ENCODE measurements at regions not wholly inside any gene's neighbourhood (a gene's known extent, or its start where the extent isn't known, plus 50 kb on each side); places are given as distances from the start of the nearest gene placed in this dataset.
"Not testable (repeated sequence)": the region's sequence is repeated elsewhere in the genome, so short reads cannot be mapped to it uniquely, and the experiment has no call there.

GRCh38 chr3:89923921-89924610 lies 816.6 kb downstream of the EPHA3 start:
- H3K4me1 ChIP-seq (ENCODE audit: low read depth, poor library complexity, severe bottlenecking): no peaks in the 10 kb centered on the region
- TF ChIP-seq CTCF (conservative IDR thresholded peaks at IDR 0.05; ENCODE audit: low read depth, low read length): no peak
- H3K4me3 ChIP-seq (IDR thresholded peaks at IDR 0.05; ENCODE audit: insufficient read depth, low read depth, low read length): no peak overlapping the region
- no peak overlapping the region for H3K4me2 ChIP-seq
- no peak overlapping the region for H3K9ac ChIP-seq
- no peaks in the 10 kb centered on the region for H3K27me3 ChIP-seq (ENCODE audit: insufficient read depth, low read depth)
- no peaks in the 10 kb centered on the region for H3K36me3 ChIP-seq (ENCODE audit: insufficient read depth)
- no peaks in the 10 kb centered on the region for H3K79me2 ChIP-seq (ENCODE audit: insufficient read depth, low read depth)
- no peak overlapping the region for H2AFZ ChIP-seq (ENCODE audit: low read depth)
- H3K27ac ChIP-seq: no peak overlapping the region
- no peaks in the 10 kb centered on the region for H4K20me1 ChIP-seq (ENCODE audit: insufficient read depth)

DNA sequence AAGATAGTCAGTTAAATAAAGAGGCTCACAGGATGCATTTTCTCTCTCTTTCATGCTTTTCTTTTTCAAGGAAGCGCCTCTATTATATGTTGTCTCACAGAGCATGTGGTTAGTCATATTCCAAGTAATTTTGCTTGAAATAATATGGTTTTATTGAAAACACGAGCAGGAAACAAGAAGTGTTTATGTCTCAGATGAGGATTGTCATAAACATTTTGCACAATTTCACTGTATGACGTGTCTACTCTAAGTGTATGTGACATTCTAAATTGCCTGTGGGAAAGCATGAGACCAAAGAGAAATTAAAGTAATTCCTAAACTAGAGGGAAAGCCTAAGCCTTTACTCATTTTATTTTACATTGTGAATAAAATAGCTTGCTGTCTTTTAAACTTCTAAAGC lies 818.6 kb downstream of the EPHA3 start:
- Histone ChIP-seq H2AFZ (ENCODE audit: low read depth) (no peak overlapping the region), H3K27ac (no peak overlapping the region), H3K27me3 (ENCODE audit: insufficient read depth, low read depth) (no peaks in the 10 kb centered on the region), H3K79me2 (ENCODE audit: insufficient read depth, low read depth) (no peaks in the 10 kb centered on the region), H3K4me2 (no peak overlapping the region), H4K20me1 (ENCODE audit: insufficient read depth) (no peaks in the 10 kb centered on the region), H3K9ac (no peak overlapping the region), H3K4me1 (ENCODE audit: low read depth, poor library complexity, severe bottlenecking) (no peaks in the 10 kb centered on the region), H3K4me3 (IDR thresholded peaks at IDR 0.05; ENCODE audit: insufficient read depth, low read depth, low read length) (no peak overlapping the region), H3K36me3 (ENCODE audit: insufficient read depth) (no peaks in the 10 kb centered on the region)
- no peak for TF ChIP-seq CTCF (conservative IDR thresholded peaks at IDR 0.05; ENCODE audit: low read depth, low read length)

DNA sequence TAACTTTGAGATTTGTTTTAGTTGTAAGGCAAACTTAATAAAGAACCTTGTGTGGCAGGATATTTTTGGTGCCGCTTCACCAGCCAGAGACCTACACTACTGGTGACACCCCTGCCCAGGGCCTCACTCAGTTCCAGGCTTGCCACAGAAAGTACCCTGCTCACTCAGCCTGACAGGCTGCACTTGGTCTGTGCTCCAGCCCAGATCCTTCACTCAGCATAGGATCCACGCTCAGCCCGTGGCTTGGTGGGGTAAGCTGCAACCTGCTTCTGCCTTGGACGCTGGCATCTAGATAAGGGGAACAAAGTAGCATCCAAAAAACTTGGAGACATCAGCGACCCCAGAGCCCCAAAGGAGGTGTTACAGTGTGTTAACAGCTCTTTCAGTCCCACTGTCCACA lies 825.5 kb downstream of the EPHA3 start:
- Histone ChIP-seq H3K79me2 (ENCODE audit: insufficient read depth, low read depth) (no peaks in the 10 kb centered on the region), H3K9ac (no peak overlapping the region), H3K4me2 (no peak overlapping the region), H3K4me3 (IDR thresholded peaks at IDR 0.05; ENCODE audit: insufficient read depth, low read depth, low read length) (no peak overlapping the region), H3K4me1 (ENCODE audit: low read depth, poor library complexity, severe bottlenecking) (no peaks in the 10 kb centered on the region), H3K36me3 (ENCODE audit: insufficient read depth) (no peaks in the 10 kb centered on the region), H4K20me1 (ENCODE audit: insufficient read depth) (no peaks in the 10 kb centered on the region), H3K27me3 (ENCODE audit: insufficient read depth, low read depth) (no peaks in the 10 kb centered on the region), H3K27ac (no peak overlapping the region), H2AFZ (ENCODE audit: low read depth) (no peak overlapping the region)
- TF ChIP-seq CTCF (conservative IDR thresholded peaks at IDR 0.05; ENCODE audit: low read depth, low read length): no peak

DNA sequence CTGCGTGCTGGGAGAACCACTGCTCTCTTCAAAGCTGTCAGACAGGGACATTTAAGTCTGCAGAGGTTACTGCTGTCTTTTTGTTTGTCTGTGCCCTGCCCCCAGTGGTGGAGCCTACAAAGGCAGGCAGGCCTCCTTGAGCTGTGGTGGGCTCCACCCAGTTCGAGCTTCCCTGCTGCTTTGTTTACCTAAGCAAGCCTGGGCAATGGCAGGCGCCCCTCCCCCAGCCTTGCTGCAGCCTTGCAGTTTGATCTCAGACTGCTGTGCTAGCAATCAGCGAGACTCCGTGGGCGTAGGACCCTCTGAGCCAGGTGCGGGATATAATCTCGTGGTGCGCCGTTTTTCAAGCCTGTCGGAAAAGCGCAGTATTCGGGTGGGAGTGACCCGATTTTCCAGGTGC lies 837.0 kb downstream of the EPHA3 start:
- H4K20me1 ChIP-seq (ENCODE audit: insufficient read depth); H3K36me3 ChIP-seq (ENCODE audit: insufficient read depth); H3K4me1 ChIP-seq (ENCODE audit: low read depth, poor library complexity, severe bottlenecking); H2AFZ ChIP-seq (ENCODE audit: low read depth); H3K27me3 ChIP-seq (ENCODE audit: insufficient read depth, low read depth); H3K79me2 ChIP-seq (ENCODE audit: insufficient read depth, low read depth); H3K27ac ChIP-seq; H3K9ac ChIP-seq; H3K4me2 ChIP-seq; H3K4me3 ChIP-seq (IDR thresholded peaks at IDR 0.05; ENCODE audit: insufficient read depth, low read depth, low read length): not testable (repeated sequence)

- Histone ChIP-seq H2AFZ (ENCODE audit: low read depth) (no peak overlapping the region), H3K27ac (no peak overlapping the region), H4K20me1 (ENCODE audit: insufficient read depth) (no peaks in the 10 kb centered on the region), H3K4me3 (IDR thresholded peaks at IDR 0.05; ENCODE audit: insufficient read depth, low read depth, low read length) (no peak overlapping the region), H3K79me2 (ENCODE audit: insufficient read depth, low read depth) (no peaks in the 10 kb centered on the region), H3K36me3 (ENCODE audit: insufficient read depth) (no peaks in the 10 kb centered on the region), H3K27me3 (ENCODE audit: insufficient read depth, low read depth) (no peaks in the 10 kb centered on the region), H3K9ac (no peak overlapping the region), H3K4me2 (no peak overlapping the region), H3K4me1 (ENCODE audit: low read depth, poor library complexity, severe bottlenecking) (no peaks in the 10 kb centered on the region)
- no peak for TF ChIP-seq CTCF (conservative IDR thresholded peaks at IDR 0.05; ENCODE audit: low read depth, low read length)
These were observed 839.5 kb downstream of the EPHA3 start for GRCh38 chr3:89946884-89947283.

Data from KMS-11 (cell line).